IMR-90 (cell line): ENCODE measurements at regions not wholly inside any gene's neighbourhood (a gene's known extent, or its start where the extent isn't known, plus 50 kb on each side); places are given as distances from the start of the nearest gene placed in this dataset.

ENCODE experiments used
- ATAC-seq: fragments of 200-7000 bp; cut with Tn5 transposase; 2 replicates; pipeline ENCODE4 v1.9.1; 2020; ENCODE audit warnings: low read depth, mild to moderate bottlenecking, moderate library complexity
- BruUV-seq: library from RNA; stranded (reverse); fragments of 400-500 nt; replicated peaks from 2 replicates; lab custom pipeline; 2021; lab: Mats Ljungman, UMichigan
- CTCF ChIA-PET: fragments of 300-600 bp; formaldehyde crosslinking; extraction: SDS; loops from one replicate; lab custom pipeline; 2021; ENCODE audit warnings: antibody characterized with exemption; lab: Yijun Ruan, JAX
- POLR2A ChIA-PET: fragments of 300-600 bp; sonication (Branson Sonifier 250); formaldehyde crosslinking; loops from one replicate; lab custom pipeline; 2022; ENCODE audit warnings: antibody characterized with exemption; ENCODE audit not compliant: unreplicated experiment; lab: Charles Lee
- DNase-seq: peaks from one replicate; pipeline ENCODE4 v3.0.0; 2013
- H2AFZ ChIP-seq: replicated peaks from 2 replicates; pipeline ENCODE3; 2013; ENCODE audit warnings: low read length, mild to moderate bottlenecking; ENCODE audit not compliant: poor library complexity
- H2AK5ac ChIP-seq: 2 replicates; pipeline ENCODE4 v1.6.1; 2013; ENCODE audit warnings: low read depth, low read length, inconsistent platforms
- H2AK9ac ChIP-seq: replicated peaks from 2 replicates; pipeline ENCODE3; 2013; ENCODE audit warnings: mild to moderate bottlenecking, low read depth, low read length, moderate library complexity; ENCODE audit not compliant: poor library complexity
- H2BK120ac ChIP-seq: 2 replicates; pipeline ENCODE4 v1.6.1; 2013; ENCODE audit warnings: low read depth, low read length, inconsistent platforms
- H2BK15ac ChIP-seq: 3 replicates; pipeline ENCODE4 v1.6.1; 2013; ENCODE audit warnings: low read depth, low read length, inconsistent platforms
- H2BK20ac ChIP-seq: 2 replicates; pipeline ENCODE4 v1.6.1; 2013; ENCODE audit warnings: low read depth, mild to moderate bottlenecking, inconsistent platforms, low read length, moderate library complexity
- H2BK5ac ChIP-seq: 2 replicates; pipeline ENCODE4 v1.6.1; 2013; ENCODE audit warnings: mild to moderate bottlenecking, low read depth, low read length, inconsistent platforms; ENCODE audit not compliant: poor library complexity, severe bottlenecking
- H3K14ac ChIP-seq: replicated peaks from 2 replicates; pipeline ENCODE4 v1.6.1; 2013; ENCODE audit warnings: low read depth, low read length, inconsistent platforms
- H3K18ac ChIP-seq: 2 replicates; pipeline ENCODE4 v1.6.1; 2013; ENCODE audit warnings: low read depth, low read length, control low read depth
- H3K23ac ChIP-seq: 2 replicates; pipeline ENCODE4 v1.6.1; 2013; ENCODE audit warnings: low read depth, low read length, inconsistent platforms
- H3K27ac ChIP-seq: 2 replicates; pipeline ENCODE4 v1.5.1; 2013; ENCODE audit warnings: mild to moderate bottlenecking, control low read depth, low read length; ENCODE audit not compliant: insufficient read depth
- H3K27me3 ChIP-seq: 2 replicates; pipeline ENCODE4 v1.6.1; 2013; ENCODE audit warnings: low read length; ENCODE audit not compliant: control insufficient read depth, insufficient read depth
- H3K36me3 ChIP-seq: 2 replicates; pipeline ENCODE4 v1.6.1; 2013; ENCODE audit warnings: low read length, mixed read lengths; ENCODE audit not compliant: control insufficient read depth, insufficient read depth
- H3K4ac ChIP-seq: 2 replicates; pipeline ENCODE4 v1.6.1; 2013; ENCODE audit warnings: low read depth, low read length, inconsistent platforms
- H3K4me1 ChIP-seq: 2 replicates; pipeline ENCODE4 v1.6.1; 2013; ENCODE audit warnings: low read length, mixed read lengths; ENCODE audit not compliant: control insufficient read depth, insufficient read depth
- H3K4me2 ChIP-seq: 2 replicates; pipeline ENCODE4 v1.6.1; 2013; ENCODE audit warnings: low read depth, mild to moderate bottlenecking, control low read depth, low read length, moderate library complexity
- H3K4me3 ChIP-seq: 2 replicates; pipeline ENCODE4 v1.5.1; 2013; ENCODE audit warnings: low read depth, mild to moderate bottlenecking, control low read depth, low read length, moderate library complexity; ENCODE audit not compliant: insufficient read depth
- H3K56ac ChIP-seq: 2 replicates; pipeline ENCODE4 v1.6.1; 2013; ENCODE audit warnings: low read length, inconsistent platforms; ENCODE audit not compliant: insufficient read depth; ENCODE audit errors: extremely low read depth
- H3K79me1 ChIP-seq, 2 experiments: 2 replicates each; pipeline ENCODE4 v1.6.1; 2013; ENCODE audit warnings: low read length in 2 of 2, inconsistent platforms in 1 of 2, low read depth in 1 of 2
- H3K9ac ChIP-seq: 2 replicates; pipeline ENCODE4 v1.6.1; 2013; ENCODE audit warnings: low read depth, low read length, control low read depth
- H3K9me1 ChIP-seq: 2 replicates; pipeline ENCODE4 v1.6.1; 2013; ENCODE audit warnings: low read length, inconsistent platforms; ENCODE audit not compliant: insufficient read depth
- H3K9me3 ChIP-seq: 2 replicates; pipeline ENCODE4 v1.6.1; 2013; ENCODE audit warnings: low read length; ENCODE audit not compliant: control insufficient read depth, insufficient read depth
- H4K20me1 ChIP-seq: 2 replicates; pipeline ENCODE4 v1.6.1; 2013; ENCODE audit warnings: low read length, inconsistent platforms; ENCODE audit not compliant: insufficient read depth
- H4K5ac ChIP-seq: 2 replicates; pipeline ENCODE4 v1.6.1; 2013; ENCODE audit warnings: mild to moderate bottlenecking, low read depth, low read length, control low read depth
- H4K8ac ChIP-seq, 2 experiments: 2 replicates each; pipeline ENCODE4 v1.6.1; 2013; ENCODE audit warnings: low read depth in 2 of 2, low read length in 2 of 2, control low read depth in 1 of 2, inconsistent platforms in 1 of 2
- H4K91ac ChIP-seq: 2 replicates; pipeline ENCODE4 v1.6.1; 2013; ENCODE audit warnings: low read depth, low read length, inconsistent platforms; ENCODE audit not compliant: insufficient read depth
- BHLHE40 ChIP-seq: fragments of 150-350 bp; IDR thresholded peaks from 2 replicates; pipeline ENCODE4 v1.6.1; 2016; ENCODE audit warnings: mild to moderate bottlenecking, low read depth, low read length
- WGBS, 2 experiments: methylation state at CpG; one replicate each; pipeline versions ENCODE4 v1.1.5 to v1.1.7; 2013; ENCODE audit warnings: missing lambda C conversion rate in 2 of 2; ENCODE audit not compliant: insufficient read length in 1 of 2; ENCODE audit errors: extremely low coverage in 2 of 2; 5-methylcytosine and 5-hydroxymethylcytosine counted together
- dilution Hi-C: fragments of 300-500 bp; cut with HindIII; formaldehyde crosslinking; loops from one replicate; pipeline ENCODE4 v1.14.3; 2018; ENCODE audit warnings: low sequenced_read_pairs; ENCODE audit not compliant: unreplicated experiment
- in situ Hi-C: fragments of 300-500 bp; cut with MboI; formaldehyde crosslinking; loops from 3 replicates; pipeline ENCODE4 v1.14.3; 2019; ENCODE audit warnings: low sequenced_read_pairs, inconsistent platforms, mixed read lengths
- intact Hi-C: fragments of 100-400 bp; cut with micrococcal nuclease; formaldehyde crosslinking; loops from 2 replicates; pipeline ENCODE4 v1.10.0; 2022
- TF ChIP-seq, protein P1 (sequence below): fragments of 150-350 bp; IDR thresholded peaks from 2 replicates; pipeline ENCODE4 v1.6.1; 2017; ENCODE audit warnings: mild to moderate bottlenecking, antibody characterized with exemption, low read length, low read depth
- TF ChIP-seq, protein P2 (sequence below): fragments of 150-350 bp; IDR thresholded peaks from 2 replicates; pipeline ENCODE4 v1.6.1; 2016; ENCODE audit warnings: low read depth, mild to moderate bottlenecking, low read length, moderate library complexity, borderline replicate concordance

DNA sequence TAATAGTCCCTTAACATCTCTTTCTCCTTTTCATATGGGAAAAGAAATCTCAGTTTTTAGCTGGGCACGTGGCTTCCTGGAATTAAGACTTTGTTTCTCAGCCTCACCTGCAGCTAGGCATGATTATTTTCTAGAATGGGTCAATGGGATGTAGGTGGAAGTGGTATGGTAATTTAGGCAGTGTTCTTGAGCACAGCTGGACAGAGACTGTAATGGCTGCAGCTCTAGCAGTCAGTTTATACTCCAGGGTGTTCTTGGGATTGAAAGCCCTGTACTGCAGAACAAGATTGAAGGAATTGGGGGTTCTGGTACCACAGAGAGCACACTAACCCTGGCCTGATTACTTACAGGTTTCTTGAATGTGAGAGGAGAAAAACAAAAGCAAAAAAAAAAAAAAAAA is 455.9 kb upstream of the ZNF608 start:
- no peak for ATAC-seq
- Histone ChIP-seq H4K20me1 (no peaks in the 10 kb centered on the region), H3K4ac (no peak overlapping the region), H3K18ac (no peak overlapping the region), H3K9me3 (no peaks in the 10 kb centered on the region), H3K79me1 (no peaks in the 10 kb centered on the region), H3K56ac (no peak overlapping the region), H3K4me2 (no peak overlapping the region), H3K36me3 (no peaks in the 10 kb centered on the region), H2AFZ (no peak overlapping the region), H2AK9ac (no peak overlapping the region), H3K27ac (no peak overlapping the region), H2BK120ac (no peak overlapping the region), H4K91ac (no peak overlapping the region), H3K9ac (no peak overlapping the region), H3K27me3 (no peaks in the 10 kb centered on the region), H2BK20ac (no peak overlapping the region), H3K9me1 (no peaks in the 10 kb centered on the region), H4K8ac (no peak overlapping the region), H3K4me3 (no peak overlapping the region), H3K4me1 (peaks cover 1% of the 10 kb centered on the region; the same call in 1 of the 2 replicates), H3K14ac (no peak overlapping the region), H2BK5ac (no peak overlapping the region), H4K5ac (no peak overlapping the region), H3K23ac (no peak overlapping the region), H2BK15ac (no peak overlapping the region), H2AK5ac (no peak overlapping the region)
- ChIA-PET POLR2A (no interaction called here), CTCF (interaction anchor here (0.6 kb wide), 1 partner anchor 22 kb away, joined by 3 read pairs; no protein-coding TSS in a partner anchor)
- intact Hi-C loops, result no loop called here
- BruUV-seq, result no TSS peak
- dilution Hi-C loops, result no loop called here
- TF ChIP-seq, protein P1, sequence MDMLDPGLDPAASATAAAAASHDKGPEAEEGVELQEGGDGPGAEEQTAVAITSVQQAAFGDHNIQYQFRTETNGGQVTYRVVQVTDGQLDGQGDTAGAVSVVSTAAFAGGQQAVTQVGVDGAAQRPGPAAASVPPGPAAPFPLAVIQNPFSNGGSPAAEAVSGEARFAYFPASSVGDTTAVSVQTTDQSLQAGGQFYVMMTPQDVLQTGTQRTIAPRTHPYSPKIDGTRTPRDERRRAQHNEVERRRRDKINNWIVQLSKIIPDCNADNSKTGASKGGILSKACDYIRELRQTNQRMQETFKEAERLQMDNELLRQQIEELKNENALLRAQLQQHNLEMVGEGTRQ, result no peak
- TF ChIP-seq BHLHE40, result no peak
- TF ChIP-seq, protein P2, sequence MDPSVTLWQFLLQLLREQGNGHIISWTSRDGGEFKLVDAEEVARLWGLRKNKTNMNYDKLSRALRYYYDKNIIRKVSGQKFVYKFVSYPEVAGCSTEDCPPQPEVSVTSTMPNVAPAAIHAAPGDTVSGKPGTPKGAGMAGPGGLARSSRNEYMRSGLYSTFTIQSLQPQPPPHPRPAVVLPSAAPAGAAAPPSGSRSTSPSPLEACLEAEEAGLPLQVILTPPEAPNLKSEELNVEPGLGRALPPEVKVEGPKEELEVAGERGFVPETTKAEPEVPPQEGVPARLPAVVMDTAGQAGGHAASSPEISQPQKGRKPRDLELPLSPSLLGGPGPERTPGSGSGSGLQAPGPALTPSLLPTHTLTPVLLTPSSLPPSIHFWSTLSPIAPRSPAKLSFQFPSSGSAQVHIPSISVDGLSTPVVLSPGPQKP, result no peak
- no CpG with 5 or more reads among the region's 1 CpG for WGBS, 2 experiments
- no peak for DNase-seq
- in situ Hi-C loops, result no loop called here
